Stimulated activated CD4-positive, alpha-beta T cell treated with anti-CD3 and anti-CD28 coated beads, TNF-alpha, amount 100 ng/mL, for 48 hours (primary cell): ENCODE measurements at regions not wholly inside any gene's neighbourhood (a gene's known extent, or its start where the extent isn't known, plus 50 kb on each side); places are given as distances from the start of the nearest gene placed in this dataset.
"Not testable (repeated sequence)": the region's sequence is repeated elsewhere in the genome, so short reads cannot be mapped to it uniquely, and the experiment has no call there.

Experiments used
- DNase-seq, 3 donors: peaks; one replicate each; pipeline ENCODE4 v3.0.0-alpha.2; 2020; ENCODE audit warnings: low read depth in 3 of 3

DNA sequence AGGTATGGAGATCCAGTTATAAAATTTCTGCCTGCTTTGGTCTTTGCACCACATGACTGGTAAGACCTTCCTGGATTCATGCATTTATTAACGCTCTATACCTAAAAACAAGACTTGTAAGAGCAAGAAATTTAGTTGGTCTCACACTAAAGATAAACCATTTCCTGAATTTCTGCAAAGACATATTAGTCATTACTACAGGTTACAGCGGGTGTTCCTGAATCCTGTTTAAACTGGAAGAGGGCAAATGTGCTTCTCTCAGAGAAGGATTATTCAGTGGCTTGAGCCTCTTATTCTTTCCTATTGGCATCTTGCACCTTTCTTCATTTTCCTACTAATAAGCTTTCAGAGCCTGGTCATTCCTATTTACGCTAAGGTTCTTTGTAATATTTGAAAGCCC lies 397.6 kb upstream of the TENM3 start:
- DNase-seq: no peak

DNA sequence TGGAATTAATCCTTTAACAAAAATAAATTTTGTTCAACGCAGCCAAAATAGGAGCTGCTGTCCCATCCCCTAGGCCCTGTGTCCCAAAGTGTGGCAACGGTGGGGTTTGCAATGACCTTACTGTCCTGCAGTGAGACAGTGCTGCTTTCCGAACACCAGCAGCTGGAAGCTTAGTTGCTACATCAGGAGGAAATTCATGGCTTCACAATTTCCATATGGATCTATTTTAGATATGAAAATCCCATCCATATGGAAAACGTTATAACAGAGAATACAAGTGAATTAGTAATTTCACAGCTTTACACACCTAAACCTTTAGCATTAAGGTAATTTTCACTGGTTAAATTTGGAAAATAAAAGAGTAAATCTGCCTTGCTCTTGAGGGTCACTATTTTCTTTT lies 396.3 kb upstream of the TENM3 start:
- no peak for DNase-seq

- no peak for DNase-seq
Observed at GRCh38 chr4:181848357-181848756, 394.8 kb upstream of the TENM3 start.

DNA sequence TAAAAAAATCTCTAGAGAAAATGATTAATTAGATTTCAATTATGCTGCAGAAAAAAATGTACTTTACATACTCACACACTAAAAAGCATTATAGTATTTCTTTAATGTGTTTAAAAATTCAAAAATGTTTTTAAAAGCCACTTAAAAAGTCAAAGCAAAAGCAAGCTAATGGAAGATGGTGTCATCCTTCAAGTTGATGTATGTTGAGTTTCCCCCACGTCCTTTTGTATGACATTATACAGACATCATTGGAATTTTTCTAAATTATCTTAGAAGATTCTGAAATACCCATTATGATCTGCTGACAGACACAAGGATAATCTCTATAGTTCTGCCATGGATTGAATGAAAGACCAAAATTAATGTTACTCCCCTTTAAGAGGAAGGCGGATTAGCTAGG lies 393.7 kb upstream of the TENM3 start:
- no peak for DNase-seq

GRCh38 chr4:181853881-181854511 lies 389.2 kb upstream of the TENM3 start:
- no peak for DNase-seq

DNA sequence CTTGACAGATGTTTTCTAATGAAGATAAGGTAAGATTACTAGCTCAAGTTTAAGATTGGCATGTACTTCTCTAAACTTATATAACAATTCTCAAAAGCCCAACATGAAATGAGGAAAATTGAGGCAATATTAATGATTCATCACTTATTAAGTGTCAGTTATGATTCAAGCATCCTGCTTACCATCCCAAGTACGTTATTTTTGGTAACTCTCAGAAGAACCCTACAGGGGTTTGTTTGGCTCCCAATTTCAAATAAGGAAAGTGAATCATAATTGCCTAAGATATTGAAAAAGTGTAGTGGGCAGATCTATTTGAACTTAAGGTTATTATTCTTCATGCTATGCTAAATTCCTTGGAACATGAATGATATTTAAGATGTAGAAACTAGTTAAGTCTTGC lies 387.9 kb upstream of the TENM3 start:
- no peak for DNase-seq

DNA sequence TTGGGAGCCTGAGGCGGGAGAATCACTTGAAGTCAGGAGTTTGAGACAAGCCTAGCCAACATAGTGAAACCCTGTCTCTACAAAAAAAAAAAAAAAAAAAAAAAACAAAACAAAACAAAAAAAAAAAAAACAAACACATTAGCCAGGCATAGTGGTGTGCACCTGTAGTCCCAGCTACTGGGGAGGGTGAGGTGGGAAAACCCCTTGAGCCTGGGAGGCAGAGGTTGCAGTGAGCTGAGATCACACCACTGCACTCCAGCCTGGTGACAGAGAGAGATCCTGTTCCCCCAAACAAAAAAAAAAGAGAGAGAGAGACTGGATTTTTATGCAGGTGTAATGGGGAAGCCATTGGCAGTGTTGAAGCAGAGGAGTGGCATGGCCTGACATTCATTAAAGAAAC lies 385.7 kb upstream of the TENM3 start:
- not testable (repeated sequence) for DNase-seq

DNA sequence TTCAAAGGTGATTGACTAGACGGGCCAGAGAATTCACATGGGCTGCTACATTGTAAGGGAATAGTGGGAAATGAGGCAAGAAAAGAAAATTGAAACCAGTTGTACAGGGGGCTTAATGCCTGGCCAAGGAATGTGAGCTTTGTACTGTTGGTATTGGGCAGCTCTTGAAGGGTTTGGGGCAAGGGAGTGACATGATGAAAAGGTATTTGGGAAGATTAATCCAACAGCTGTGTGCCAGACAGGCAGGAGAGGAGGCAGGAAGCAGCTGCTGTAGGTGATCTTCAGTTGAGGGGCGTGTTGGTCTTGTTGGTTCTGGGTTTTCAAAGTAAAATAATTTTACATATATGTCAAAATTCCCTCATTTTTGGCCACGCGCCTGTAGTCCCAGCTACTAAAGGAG lies 384.5 kb upstream of the TENM3 start:
- no peak for DNase-seq

- DNase-seq: no peak
Observed at GRCh38 chr4:181859439-181859838, 383.8 kb upstream of the TENM3 start.

DNA sequence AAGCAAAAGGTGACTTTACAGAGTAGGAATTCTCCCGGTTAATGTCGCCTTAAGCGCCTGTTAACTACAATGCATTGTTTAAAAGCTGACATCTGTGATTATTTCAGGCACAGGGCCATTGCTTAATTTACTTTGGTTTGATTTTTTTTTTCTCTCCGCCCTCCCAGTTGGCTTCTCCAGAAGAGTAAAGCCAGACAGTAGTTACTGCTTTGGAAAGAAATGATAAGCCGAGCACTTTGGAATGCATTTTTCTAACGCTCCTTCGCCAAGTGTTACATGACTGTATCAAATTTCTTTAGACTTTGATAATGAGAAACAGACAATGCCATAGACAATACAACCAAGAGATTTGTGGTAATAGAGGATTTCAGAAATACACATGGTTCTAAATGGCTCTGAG lies 383.0 kb upstream of the TENM3 start:
- DNase-seq: no peak

- no peak for DNase-seq
Observed at GRCh38 chr4:181860668-181861067, 382.5 kb upstream of the TENM3 start.

GRCh38 chr4:181863856-181864255 lies 379.3 kb upstream of the TENM3 start:
- no peak for DNase-seq

- DNase-seq: no peak
Observed at GRCh38 chr4:181870326-181870725, 372.9 kb upstream of the TENM3 start.

GRCh38 chr4:181874602-181875001 lies 368.6 kb upstream of the TENM3 start:
- DNase-seq: no peak

DNA sequence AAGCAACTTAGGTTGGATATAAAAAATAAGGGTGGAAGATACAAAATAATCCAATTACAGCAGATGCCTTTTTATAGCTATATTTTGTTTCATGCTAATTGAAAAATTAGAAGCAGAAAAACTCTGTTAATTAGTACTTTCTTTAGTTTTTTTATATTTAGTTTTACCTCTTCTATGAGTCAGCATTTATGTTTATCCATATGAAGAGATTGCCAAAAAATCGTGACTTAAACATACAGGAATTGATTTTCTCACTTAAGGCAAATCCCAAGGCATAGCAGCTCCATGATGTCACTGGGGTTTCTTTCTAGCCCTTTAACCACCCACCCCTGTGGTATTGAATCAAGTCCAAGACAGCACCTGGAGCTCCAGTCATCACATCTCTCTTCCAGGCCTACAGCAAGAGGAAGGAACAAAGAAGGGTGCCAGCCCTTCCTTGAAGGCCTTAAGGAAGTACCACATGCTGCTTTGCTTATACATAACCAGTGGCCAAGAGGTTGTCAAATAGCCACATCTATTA lies 365.8 kb upstream of the TENM3 start:
- no peak for DNase-seq

- no peak for DNase-seq
Observed at GRCh38 chr4:181890031-181890430, 353.2 kb upstream of the TENM3 start.

GRCh38 chr4:181890911-181891310 lies 352.3 kb upstream of the TENM3 start:
- no peak for DNase-seq

- DNase-seq: no peak
Observed at GRCh38 chr4:181896614-181897013, 346.6 kb upstream of the TENM3 start.

- DNase-seq: no peak
Observed at GRCh38 chr4:181897935-181898334, 345.3 kb upstream of the TENM3 start.

- not testable (repeated sequence) for DNase-seq
Observed at GRCh38 chr4:181902404-181902803, 340.8 kb upstream of the TENM3 start.

DNA sequence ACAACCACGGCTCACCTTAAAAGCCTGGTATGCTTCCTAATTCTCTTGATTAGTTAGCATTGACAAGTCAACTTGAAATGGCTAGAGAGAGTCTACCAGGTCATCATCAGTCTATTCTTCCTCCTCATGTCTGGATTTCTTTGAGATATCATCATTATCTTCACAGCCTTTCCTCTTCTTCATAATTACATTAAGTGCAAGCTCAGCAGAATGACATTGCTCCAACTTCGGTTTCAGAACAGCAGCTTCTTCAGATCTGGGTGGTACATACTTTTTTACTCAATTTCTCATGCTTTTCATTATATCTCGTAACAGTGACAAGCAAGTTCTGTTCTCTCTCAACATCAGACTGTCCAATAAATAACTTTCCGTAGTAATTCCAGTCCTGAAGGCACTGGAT lies 337.5 kb upstream of the TENM3 start:
- DNase-seq: no peak

- no peak for DNase-seq
Observed at GRCh38 chr4:181908168-181908567, 335.0 kb upstream of the TENM3 start.

GRCh38 chr4:181909368-181909767 lies 333.8 kb upstream of the TENM3 start:
- DNase-seq: no peak

GRCh38 chr4:181911420-181911819 lies 331.8 kb upstream of the TENM3 start:
- DNase-seq: no peak
